ENCODE measurements at regions not wholly inside any gene's neighbourhood (a gene's known extent, or its start where the extent isn't known, plus 50 kb on each side); places are given as distances from the start of the nearest gene placed in this dataset.

GRCh38 chr22:34319346-34319745 is 399.1 kb upstream of the LARGE1 start:
- no peak overlapping the region for H3K4me2 ChIP-seq
- no peaks in the 10 kb centered on the region for H4K20me1 ChIP-seq (ENCODE audit: low read depth)
- Mint-ChIP-seq H3K4me1 (no peaks in the 10 kb centered on the region), H3K27me3 (ENCODE audit: insufficient read depth, low read depth) (peaks cover 4% of the 10 kb centered on the region), H3K36me3 (no peaks in the 10 kb centered on the region), H3K4me3 (no peak overlapping the region), H3K27ac (no peak overlapping the region), H3K9me3 (peaks cover 6% of the 10 kb centered on the region)
- no peaks in the 10 kb centered on the region for H3K9me3 ChIP-seq (ENCODE audit: low read depth)
- H3K4me3 ChIP-seq = no peak overlapping the region
- H3K27ac ChIP-seq = no peak overlapping the region
- TF ChIP-seq EZH2 (IDR thresholded peaks at IDR 0.05) (no peak), EZH2phosphoT487 (IDR thresholded peaks at IDR 0.05) (no peak)
- TF ChIP-seq, protein P1, sequence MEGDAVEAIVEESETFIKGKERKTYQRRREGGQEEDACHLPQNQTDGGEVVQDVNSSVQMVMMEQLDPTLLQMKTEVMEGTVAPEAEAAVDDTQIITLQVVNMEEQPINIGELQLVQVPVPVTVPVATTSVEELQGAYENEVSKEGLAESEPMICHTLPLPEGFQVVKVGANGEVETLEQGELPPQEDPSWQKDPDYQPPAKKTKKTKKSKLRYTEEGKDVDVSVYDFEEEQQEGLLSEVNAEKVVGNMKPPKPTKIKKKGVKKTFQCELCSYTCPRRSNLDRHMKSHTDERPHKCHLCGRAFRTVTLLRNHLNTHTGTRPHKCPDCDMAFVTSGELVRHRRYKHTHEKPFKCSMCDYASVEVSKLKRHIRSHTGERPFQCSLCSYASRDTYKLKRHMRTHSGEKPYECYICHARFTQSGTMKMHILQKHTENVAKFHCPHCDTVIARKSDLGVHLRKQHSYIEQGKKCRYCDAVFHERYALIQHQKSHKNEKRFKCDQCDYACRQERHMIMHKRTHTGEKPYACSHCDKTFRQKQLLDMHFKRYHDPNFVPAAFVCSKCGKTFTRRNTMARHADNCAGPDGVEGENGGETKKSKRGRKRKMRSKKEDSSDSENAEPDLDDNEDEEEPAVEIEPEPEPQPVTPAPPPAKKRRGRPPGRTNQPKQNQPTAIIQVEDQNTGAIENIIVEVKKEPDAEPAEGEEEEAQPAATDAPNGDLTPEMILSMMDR (IDR thresholded peaks at IDR 0.05) = no peak
- H3F3A ChIP-seq (ENCODE audit: low read depth) = no peaks in the 10 kb centered on the region
- no peaks in the 10 kb centered on the region for H3K36me3 ChIP-seq
- no peaks in the 10 kb centered on the region for H3K27me3 ChIP-seq
- no peaks in the 10 kb centered on the region for H3K4me1 ChIP-seq
- no peaks in the 10 kb centered on the region for H3K79me2 ChIP-seq (ENCODE audit: low read depth)
- DNase-seq (ENCODE audit: low spot score) = no peak
- H2AFZ ChIP-seq (replicated peaks) = no peak overlapping the region
- no peak overlapping the region for H3K9ac ChIP-seq

DNA sequence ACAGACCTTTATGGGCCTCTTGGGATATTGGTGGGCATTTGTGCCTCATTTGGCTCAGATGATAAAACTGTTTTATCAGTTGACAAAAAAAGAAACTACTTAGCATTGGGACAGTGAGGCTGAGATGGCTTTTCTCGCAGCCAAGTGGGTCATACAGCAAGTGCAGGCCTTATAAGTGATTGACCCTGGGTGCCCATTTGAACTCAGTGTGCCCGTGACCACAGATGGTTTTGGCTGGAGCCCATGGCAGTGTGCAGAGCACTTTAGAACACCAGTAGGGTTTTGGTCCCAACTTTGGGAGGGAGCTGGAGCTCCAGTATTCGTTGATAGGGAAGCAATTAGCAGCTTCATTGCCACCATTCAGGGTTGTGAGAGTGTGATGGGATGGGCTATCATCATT is 404.5 kb upstream of the LARGE1 start:
- H2AFZ ChIP-seq (replicated peaks) = no peak overlapping the region
- no peak overlapping the region for H3K4me3 ChIP-seq
- H3K9ac ChIP-seq = no peak overlapping the region
- no peak overlapping the region for H3K27ac ChIP-seq
- peaks cover 2% of the 10 kb centered on the region for H3K27me3 Mint-ChIP-seq (ENCODE audit: insufficient read depth, low read depth)
- H3K9me3 Mint-ChIP-seq = no peaks in the 10 kb centered on the region
- H3K79me2 ChIP-seq (ENCODE audit: low read depth) = no peaks in the 10 kb centered on the region
- H3K27me3 ChIP-seq = no peaks in the 10 kb centered on the region
- no peak overlapping the region for H3K27ac Mint-ChIP-seq
- H3F3A ChIP-seq (ENCODE audit: low read depth) = peaks cover 7% of the 10 kb centered on the region
- H3K4me3 Mint-ChIP-seq = no peak overlapping the region
- H3K4me1 Mint-ChIP-seq = no peaks in the 10 kb centered on the region
- no peak for DNase-seq (ENCODE audit: low spot score)
- H3K36me3 Mint-ChIP-seq = no peaks in the 10 kb centered on the region
- H4K20me1 ChIP-seq (ENCODE audit: low read depth) = no peaks in the 10 kb centered on the region
- no peak overlapping the region for H3K4me2 ChIP-seq
- no peak for TF ChIP-seq EZH2phosphoT487 (IDR thresholded peaks at IDR 0.05)
- TF ChIP-seq, protein P1 (IDR thresholded peaks at IDR 0.05) = no peak
- TF ChIP-seq EZH2 (IDR thresholded peaks at IDR 0.05) = no peak
- H3K9me3 ChIP-seq (ENCODE audit: low read depth) = no peaks in the 10 kb centered on the region
- H3K4me1 ChIP-seq = no peaks in the 10 kb centered on the region
- H3K36me3 ChIP-seq = no peaks in the 10 kb centered on the region

DNA sequence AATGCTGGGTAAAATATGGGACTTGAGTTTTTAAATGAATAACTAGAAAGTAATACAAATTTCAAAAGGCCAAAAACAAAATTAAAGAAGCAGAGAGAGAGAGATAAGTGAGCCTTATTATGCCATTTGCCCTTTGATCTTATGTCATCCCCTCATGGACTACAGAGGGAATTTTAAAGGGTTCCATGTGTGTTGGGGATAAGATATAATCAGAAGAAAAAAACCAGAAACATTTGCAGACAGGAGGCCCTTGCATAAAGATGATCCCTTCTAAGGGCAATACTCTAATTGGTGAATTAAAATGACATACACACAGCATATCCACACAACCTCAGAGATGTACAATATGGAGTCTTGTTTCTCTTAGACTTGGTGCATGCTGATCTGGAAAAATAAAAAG is 406.6 kb upstream of the LARGE1 start:
- H3K4me2 ChIP-seq = no peak overlapping the region

More for the DNA sequence above, 406.6 kb upstream of the LARGE1 start:
- Histone ChIP-seq H4K20me1 (ENCODE audit: low read depth) (no peaks in the 10 kb centered on the region), H3K79me2 (ENCODE audit: low read depth) (no peaks in the 10 kb centered on the region), H3K4me1 (no peaks in the 10 kb centered on the region), H3K4me3 (no peak overlapping the region), H2AFZ (replicated peaks) (no peak overlapping the region), H3K27me3 (no peaks in the 10 kb centered on the region), H3K9ac (no peak overlapping the region), H3K9me3 (ENCODE audit: low read depth) (no peaks in the 10 kb centered on the region), H3K36me3 (no peaks in the 10 kb centered on the region), H3F3A (ENCODE audit: low read depth) (peaks cover 7% of the 10 kb centered on the region), H3K27ac (no peak overlapping the region)
- no peaks in the 10 kb centered on the region for H3K36me3 Mint-ChIP-seq
- H3K4me1 Mint-ChIP-seq = no peaks in the 10 kb centered on the region
- H3K9me3 Mint-ChIP-seq = no peaks in the 10 kb centered on the region
- H3K27ac Mint-ChIP-seq = no peak overlapping the region
- peaks cover 2% of the 10 kb centered on the region for H3K27me3 Mint-ChIP-seq (ENCODE audit: insufficient read depth, low read depth)
- TF ChIP-seq EZH2phosphoT487 (IDR thresholded peaks at IDR 0.05) (no peak), EZH2 (IDR thresholded peaks at IDR 0.05) (no peak)
- TF ChIP-seq, protein P1 (IDR thresholded peaks at IDR 0.05) = no peak
- no peak overlapping the region for H3K4me3 Mint-ChIP-seq
- DNase-seq (ENCODE audit: low spot score) = no peak
